GM12801 (cell line): ENCODE measurements at regions not wholly inside any gene's neighbourhood (a gene's known extent, or its start where the extent isn't known, plus 50 kb on each side); places are given as distances from the start of the nearest gene placed in this dataset.

Experiments used
- CTCF ChIP-seq: IDR thresholded peaks from one replicate; pipeline ENCODE4 v1.5.1; 2011; ENCODE audit warnings: control low read depth; ENCODE audit not compliant: insufficient read length; ENCODE audit errors: extremely low read depth

GRCh38 chr13:40438999-40439797 is 227.2 kb downstream of the FOXO1 start:
- no peak for TF ChIP-seq CTCF

GRCh38 chr13:40439928-40440327 is 226.5 kb downstream of the FOXO1 start:
- no peak for TF ChIP-seq CTCF

- no peak for TF ChIP-seq CTCF
These were observed 225.2 kb downstream of the FOXO1 start for GRCh38 chr13:40440990-40441820.

GRCh38 chr13:40442231-40442630 is 224.2 kb downstream of the FOXO1 start:
- TF ChIP-seq CTCF = no peak

GRCh38 chr13:40442826-40443225 is 223.6 kb downstream of the FOXO1 start:
- no peak for TF ChIP-seq CTCF

GRCh38 chr13:40444241-40444640 is 222.2 kb downstream of the FOXO1 start:
- no peak for TF ChIP-seq CTCF

- no peak for TF ChIP-seq CTCF
These were observed 220.9 kb downstream of the FOXO1 start for GRCh38 chr13:40445557-40445990.
